Smooth muscle cell (in vitro differentiated cells): ENCODE measurements at regions not wholly inside any gene's neighbourhood (a gene's known extent, or its start where the extent isn't known, plus 50 kb on each side); places are given as distances from the start of the nearest gene placed in this dataset.

Source experiments
- DNase-seq: peaks from one replicate; lab custom pipeline; 2025; ENCODE audit not compliant: unreplicated experiment; lab: John Stamatoyannopoulos, UW
- H2AFZ ChIP-seq: fragments of 200-600 bp; sonication (generic); 2 replicates; pipeline ENCODE4 v1.6.0; 2016; ENCODE audit warnings: antibody characterized with exemption, low read depth, mild to moderate bottlenecking
- H3F3A ChIP-seq: fragments of 200-600 bp; sonication (generic); 2 replicates; pipeline ENCODE4 v1.6.0; 2017; ENCODE audit warnings: antibody characterized with exemption, low read depth
- H3K27ac ChIP-seq: fragments of 200-600 bp; sonication (generic); 2 replicates; pipeline ENCODE4 v1.5.1; 2016; ENCODE audit warnings: low read depth, mild to moderate bottlenecking
- H3K27me3 ChIP-seq: fragments of 200-600 bp; sonication (generic); 2 replicates; pipeline ENCODE4 v1.6.1; 2016; ENCODE audit warnings: low read depth, mild to moderate bottlenecking
- H3K36me3 ChIP-seq: fragments of 200-600 bp; sonication (generic); 2 replicates; pipeline ENCODE4 v1.5.1; 2016; ENCODE audit warnings: low read depth
- H3K4me1 ChIP-seq: fragments of 200-600 bp; sonication (generic); 2 replicates; pipeline ENCODE4 v1.5.1; 2016; ENCODE audit warnings: low read depth
- H3K4me2 ChIP-seq: fragments of 200-600 bp; sonication (generic); 2 replicates; pipeline ENCODE4 v1.6.0; 2016; ENCODE audit warnings: mild to moderate bottlenecking
- H3K4me3 ChIP-seq: fragments of 200-600 bp; sonication (generic); 2 replicates; pipeline ENCODE4 v1.5.1; 2016; ENCODE audit warnings: mild to moderate bottlenecking
- H3K79me2 ChIP-seq: fragments of 200-600 bp; sonication (generic); 2 replicates; pipeline ENCODE4 v1.6.0; 2016; ENCODE audit warnings: low read depth, mild to moderate bottlenecking
- H3K9ac ChIP-seq: fragments of 200-600 bp; sonication (generic); 2 replicates; pipeline ENCODE4 v1.6.0; 2016; ENCODE audit warnings: low read depth
- H3K9me3 ChIP-seq: fragments of 200-600 bp; sonication (generic); replicated peaks from 2 replicates; pipeline ENCODE4 v1.5.1; 2016; ENCODE audit warnings: low read depth
- H4K20me1 ChIP-seq: fragments of 200-600 bp; sonication (generic); 2 replicates; pipeline ENCODE4 v1.6.0; 2016; ENCODE audit warnings: low read depth
- WGBS: methylation state at CpG from one replicate; pipeline ENCODE4 v1.1.7; 2016; ENCODE audit warnings: low lambda C conversion rate; 5-methylcytosine and 5-hydroxymethylcytosine counted together
- TF ChIP-seq, protein P1 (sequence below): fragments of 200-600 bp; sonication (generic); IDR thresholded peaks from 2 replicates; pipeline ENCODE4 v1.5.1; 2017; ENCODE audit warnings: borderline replicate concordance, mild to moderate bottlenecking, antibody characterized with exemption; ENCODE audit not compliant: insufficient read depth, poor library complexity, severe bottlenecking

DNA sequence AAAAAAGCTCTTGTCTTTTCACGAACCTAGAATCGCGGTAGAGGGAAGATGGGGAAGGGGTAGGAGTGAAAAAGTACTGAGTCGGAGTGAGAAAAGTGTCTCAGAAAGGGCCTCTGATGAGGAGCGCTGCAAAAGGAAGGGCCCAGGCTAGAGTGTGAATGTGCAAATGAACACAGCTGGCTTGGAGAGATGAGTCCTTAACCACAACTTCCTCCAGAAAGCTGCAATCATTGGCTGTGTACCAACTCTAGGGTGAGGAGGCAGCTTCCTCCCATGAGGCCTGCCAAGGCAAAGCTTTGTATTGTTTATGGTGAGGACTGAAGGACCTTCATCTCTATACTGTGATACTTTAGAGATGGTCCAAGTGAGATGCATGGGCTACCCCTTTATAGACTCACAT is 566.9 kb upstream of the ANO5 start:
- H3K36me3 ChIP-seq, result no peaks in the 10 kb centered on the region
- H3K27ac ChIP-seq, result no peak overlapping the region
- H3K4me1 ChIP-seq, result no peaks in the 10 kb centered on the region
- TF ChIP-seq, protein P1, sequence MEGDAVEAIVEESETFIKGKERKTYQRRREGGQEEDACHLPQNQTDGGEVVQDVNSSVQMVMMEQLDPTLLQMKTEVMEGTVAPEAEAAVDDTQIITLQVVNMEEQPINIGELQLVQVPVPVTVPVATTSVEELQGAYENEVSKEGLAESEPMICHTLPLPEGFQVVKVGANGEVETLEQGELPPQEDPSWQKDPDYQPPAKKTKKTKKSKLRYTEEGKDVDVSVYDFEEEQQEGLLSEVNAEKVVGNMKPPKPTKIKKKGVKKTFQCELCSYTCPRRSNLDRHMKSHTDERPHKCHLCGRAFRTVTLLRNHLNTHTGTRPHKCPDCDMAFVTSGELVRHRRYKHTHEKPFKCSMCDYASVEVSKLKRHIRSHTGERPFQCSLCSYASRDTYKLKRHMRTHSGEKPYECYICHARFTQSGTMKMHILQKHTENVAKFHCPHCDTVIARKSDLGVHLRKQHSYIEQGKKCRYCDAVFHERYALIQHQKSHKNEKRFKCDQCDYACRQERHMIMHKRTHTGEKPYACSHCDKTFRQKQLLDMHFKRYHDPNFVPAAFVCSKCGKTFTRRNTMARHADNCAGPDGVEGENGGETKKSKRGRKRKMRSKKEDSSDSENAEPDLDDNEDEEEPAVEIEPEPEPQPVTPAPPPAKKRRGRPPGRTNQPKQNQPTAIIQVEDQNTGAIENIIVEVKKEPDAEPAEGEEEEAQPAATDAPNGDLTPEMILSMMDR, result no peak
- no peaks in the 10 kb centered on the region for H4K20me1 ChIP-seq
- H3F3A ChIP-seq, result no peaks in the 10 kb centered on the region
- no peak overlapping the region for H2AFZ ChIP-seq
- H3K4me3 ChIP-seq, result no peak overlapping the region
- no peak overlapping the region for H3K9ac ChIP-seq
- H3K9me3 ChIP-seq, result no peaks in the 10 kb centered on the region
- H3K79me2 ChIP-seq, result no peaks in the 10 kb centered on the region
- H3K4me2 ChIP-seq, result no peak overlapping the region
- DNase-seq, result no peak
- no peaks in the 10 kb centered on the region for H3K27me3 ChIP-seq
- WGBS, result 95% methylated on average over 5 of the region's 5 CpGs

DNA sequence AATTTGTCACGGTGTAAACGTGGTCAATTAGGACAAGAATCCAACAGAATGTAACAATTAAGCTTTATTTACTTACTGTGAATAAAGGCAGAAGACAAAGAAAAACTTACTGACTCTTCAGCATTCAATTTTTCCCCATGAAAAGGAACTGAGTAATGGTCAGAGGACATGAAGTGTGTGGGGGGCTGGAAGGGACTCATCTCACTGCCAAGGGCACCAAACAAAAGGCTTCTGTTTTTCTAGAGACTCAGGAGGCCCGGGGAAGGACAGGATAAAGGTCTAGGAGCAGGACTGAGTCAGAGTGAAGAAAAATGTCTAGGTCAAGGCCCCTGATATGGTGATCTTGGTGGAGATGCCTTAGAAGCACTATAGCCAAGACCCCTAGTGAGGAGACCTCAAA is 564.2 kb upstream of the ANO5 start:
- Histone ChIP-seq H3K36me3 (no peaks in the 10 kb centered on the region), H3F3A (no peaks in the 10 kb centered on the region), H3K4me1 (no peaks in the 10 kb centered on the region), H2AFZ (no peak overlapping the region), H3K9ac (no peak overlapping the region), H3K4me2 (no peak overlapping the region), H3K79me2 (no peaks in the 10 kb centered on the region), H4K20me1 (no peaks in the 10 kb centered on the region), H3K27ac (no peak overlapping the region), H3K9me3 (no peaks in the 10 kb centered on the region), H3K4me3 (no peak overlapping the region), H3K27me3 (no peaks in the 10 kb centered on the region)
- 65% methylated on average over 3 of the region's 3 CpGs for WGBS
- no peak for DNase-seq
- TF ChIP-seq, protein P1, result no peak

DNA sequence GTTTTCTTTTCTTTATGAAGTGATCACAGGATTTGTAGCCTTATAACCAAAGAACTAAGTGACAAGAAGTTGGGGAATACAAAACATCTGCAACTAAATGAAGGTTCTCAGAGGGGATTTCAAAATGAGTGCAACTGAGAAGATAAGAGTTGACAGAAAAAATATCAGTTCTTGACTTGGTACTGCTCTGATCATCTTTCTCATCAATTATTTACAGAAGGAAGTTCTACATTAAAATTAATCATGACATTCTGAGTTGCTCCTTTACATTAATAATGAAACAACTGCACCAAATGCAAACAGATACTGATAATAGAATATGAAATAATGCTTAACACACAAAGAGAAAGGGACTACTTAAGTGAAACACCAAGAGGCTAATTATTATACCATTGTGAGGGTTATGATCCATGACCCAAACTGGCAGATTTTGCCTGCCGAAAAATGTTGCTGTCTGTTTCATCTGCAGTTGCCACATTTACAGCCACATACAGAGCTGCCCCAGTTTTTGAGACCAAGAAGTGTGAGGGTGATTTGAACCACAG is 561.9 kb upstream of the ANO5 start:
- H3K4me1 ChIP-seq, result no peaks in the 10 kb centered on the region
- no peak overlapping the region for H3K9ac ChIP-seq
- H2AFZ ChIP-seq, result no peak overlapping the region
- no peak for DNase-seq
- H3K4me3 ChIP-seq, result no peak overlapping the region
- no peaks in the 10 kb centered on the region for H3F3A ChIP-seq
- H3K27me3 ChIP-seq, result no peaks in the 10 kb centered on the region
- no peak overlapping the region for H3K27ac ChIP-seq
- no peak overlapping the region for H3K4me2 ChIP-seq
- TF ChIP-seq, protein P1, result no peak
- WGBS, result 90% methylated on average over 1 of the region's 1 CpG
- H3K36me3 ChIP-seq, result no peaks in the 10 kb centered on the region
- no peaks in the 10 kb centered on the region for H3K9me3 ChIP-seq
- H4K20me1 ChIP-seq, result no peaks in the 10 kb centered on the region
- no peaks in the 10 kb centered on the region for H3K79me2 ChIP-seq

DNA sequence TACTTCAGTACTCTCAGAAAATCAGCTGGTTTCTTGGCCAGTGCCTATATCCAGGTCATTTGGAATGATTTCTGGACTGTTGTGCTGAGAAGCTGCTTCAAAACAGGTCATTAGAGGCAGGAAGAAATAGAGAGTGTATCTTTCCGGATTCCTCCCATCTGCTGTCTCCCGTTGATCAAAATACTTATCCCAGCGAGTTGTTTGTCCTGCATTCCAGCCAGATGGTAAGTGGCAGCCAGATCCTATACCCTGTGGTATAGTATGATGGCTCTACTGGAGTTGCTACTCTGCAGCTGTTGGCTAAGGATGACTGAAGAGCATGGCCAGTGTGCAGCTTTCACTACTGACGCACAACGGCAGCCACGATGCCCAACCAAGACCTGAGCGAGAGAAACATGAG is 560.9 kb upstream of the ANO5 start:
- DNase-seq, result no peak
- Histone ChIP-seq H3K4me3 (no peak overlapping the region), H3K36me3 (no peaks in the 10 kb centered on the region), H3F3A (no peaks in the 10 kb centered on the region), H3K9ac (no peak overlapping the region), H3K4me2 (no peak overlapping the region), H3K27me3 (no peaks in the 10 kb centered on the region), H3K79me2 (no peaks in the 10 kb centered on the region), H3K27ac (no peak overlapping the region), H4K20me1 (no peaks in the 10 kb centered on the region), H3K9me3 (no peaks in the 10 kb centered on the region), H3K4me1 (no peaks in the 10 kb centered on the region), H2AFZ (no peak overlapping the region)
- TF ChIP-seq, protein P1, result no peak
- 91% methylated on average over 7 of the region's 7 CpGs for WGBS
